ENCODE measurements at regions not wholly inside any gene's neighbourhood (a gene's known extent, or its start where the extent isn't known, plus 50 kb on each side); places are given as distances from the start of the nearest gene placed in this dataset.

GRCh38 chr6:21881969-21882465, 288.5 kb downstream of the SOX4 start:
- no peak for TF ChIP-seq CTCF (conservative IDR thresholded peaks at IDR 0.05; ENCODE audit: low read length)
- no peak for TF ChIP-seq EZH2phosphoT487 (IDR thresholded peaks at IDR 0.05; ENCODE audit: borderline replicate concordance)

Measured in Loucy (cell line).